Liver (tissue), 7 donors: ENCODE measurements at regions not wholly inside any gene's neighbourhood (a gene's known extent, or its start where the extent isn't known, plus 50 kb on each side); places are given as distances from the start of the nearest gene placed in this dataset.

ENCODE experiments used
- DNase-seq: peaks from one replicate; pipeline ENCODE4 v3.0.0-alpha.2; 2017; ENCODE audit warnings: low spot score
- H3K27ac ChIP-seq, 2 donors: one replicate each; pipeline ENCODE4 v1.7.0; 2013; ENCODE audit warnings: inconsistent platforms in 2 of 2, low read length in 2 of 2, control low read depth in 1 of 2, low read depth in 1 of 2, mild to moderate bottlenecking in 1 of 2
- H3K27me3 ChIP-seq, 4 donors: one replicate each; pipeline versions ENCODE4 v1.6.1 to v1.7.0; 2013; ENCODE audit warnings: low read length in 3 of 4, inconsistent platforms in 1 of 4, mild to moderate bottlenecking in 1 of 4, moderate library complexity in 1 of 4; ENCODE audit not compliant: control insufficient read depth in 4 of 4, insufficient read depth in 4 of 4
- H3K36me3 ChIP-seq, 4 donors: one replicate each; pipeline versions ENCODE4 v1.6.1 to v1.7.0; 2013; ENCODE audit warnings: low read length in 3 of 4, mild to moderate bottlenecking in 3 of 4, low read depth in 1 of 4, moderate library complexity in 1 of 4; ENCODE audit not compliant: control insufficient read depth in 4 of 4, insufficient read depth in 3 of 4
- H3K4me1 ChIP-seq, 4 donors: one replicate each; pipeline versions ENCODE4 v1.6.1 to v1.7.0; 2013; ENCODE audit warnings: low read length in 3 of 4, mild to moderate bottlenecking in 3 of 4, moderate library complexity in 1 of 4; ENCODE audit not compliant: control insufficient read depth in 4 of 4, insufficient read depth in 4 of 4
- H3K4me3 ChIP-seq, 3 donors: one replicate each; pipeline versions ENCODE4 v1.6.1 to v1.7.0; 2013; ENCODE audit warnings: low read length in 3 of 3, control low read depth in 1 of 3, low read depth in 1 of 3, mild to moderate bottlenecking in 1 of 3
- H3K9ac ChIP-seq, 2 donors: one replicate each; pipeline ENCODE4 v1.7.0; 2013; ENCODE audit warnings: low read length in 2 of 2, mild to moderate bottlenecking in 2 of 2, moderate library complexity in 2 of 2, control low read depth in 1 of 2, low read depth in 1 of 2
- H3K9me3 ChIP-seq, 4 donors: one replicate each; pipeline versions ENCODE4 v1.6.1 to v1.7.0; 2013; ENCODE audit warnings: low read length in 3 of 4; ENCODE audit not compliant: control insufficient read depth in 4 of 4
- ATF3 ChIP-seq: IDR thresholded peaks from 2 replicates; pipeline ENCODE4 v1.6.1; 2016; ENCODE audit warnings: antibody characterized with exemption
- EGR1 ChIP-seq, 2 donors: IDR thresholded peaks; 2 replicates each; pipeline ENCODE4 v1.6.1; 2016 to 2018; ENCODE audit warnings: antibody characterized with exemption in 2 of 2, low read depth in 2 of 2
- GABPA ChIP-seq, 2 donors: IDR thresholded peaks in 1 of 2; conservative IDR thresholded peaks in 1 of 2; 2 replicates each; pipeline ENCODE4 v1.6.1; 2016; ENCODE audit warnings: antibody characterized with exemption in 2 of 2, mild to moderate bottlenecking in 1 of 2, moderate library complexity in 1 of 2
- HNF4A ChIP-seq, 2 donors: conservative IDR thresholded peaks; 2 replicates each; pipeline ENCODE4 v1.6.1; 2016; ENCODE audit warnings: antibody characterized with exemption in 2 of 2, mild to moderate bottlenecking in 2 of 2
- HNF4G ChIP-seq: IDR thresholded peaks from 2 replicates; pipeline ENCODE4 v1.6.1; 2016; ENCODE audit warnings: antibody characterized with exemption
- MAX ChIP-seq: IDR thresholded peaks from 2 replicates; pipeline ENCODE4 v1.6.1; 2016; ENCODE audit warnings: antibody characterized with exemption
- NR2F2 ChIP-seq: IDR thresholded peaks from 2 replicates; pipeline ENCODE4 v1.6.1; 2016; ENCODE audit warnings: antibody characterized with exemption
- RAD21 ChIP-seq, 2 donors: IDR thresholded peaks; 2 replicates each; pipeline ENCODE4 v1.6.1; 2016; ENCODE audit warnings: antibody characterized with exemption in 2 of 2, mild to moderate bottlenecking in 2 of 2
- REST ChIP-seq: IDR thresholded peaks from 2 replicates; pipeline ENCODE4 v1.6.1; 2016; ENCODE audit warnings: antibody characterized with exemption, mild to moderate bottlenecking
- RXRA ChIP-seq, 2 donors: IDR thresholded peaks; 2 replicates each; pipeline ENCODE4 v1.6.1; 2017 to 2018; ENCODE audit warnings: antibody characterized with exemption in 2 of 2, mild to moderate bottlenecking in 1 of 2
- WGBS: extraction: QIAGEN DNeasy Blood & Tissue Kit; methylation state at CpG from one replicate; pipeline ENCODE4 v1.1.7; 2013; 5-methylcytosine and 5-hydroxymethylcytosine counted together
- donor health status: healthy.
- donor health status: healthy.
- donor health status: healthy.
- donor health status: healthy.

DNA sequence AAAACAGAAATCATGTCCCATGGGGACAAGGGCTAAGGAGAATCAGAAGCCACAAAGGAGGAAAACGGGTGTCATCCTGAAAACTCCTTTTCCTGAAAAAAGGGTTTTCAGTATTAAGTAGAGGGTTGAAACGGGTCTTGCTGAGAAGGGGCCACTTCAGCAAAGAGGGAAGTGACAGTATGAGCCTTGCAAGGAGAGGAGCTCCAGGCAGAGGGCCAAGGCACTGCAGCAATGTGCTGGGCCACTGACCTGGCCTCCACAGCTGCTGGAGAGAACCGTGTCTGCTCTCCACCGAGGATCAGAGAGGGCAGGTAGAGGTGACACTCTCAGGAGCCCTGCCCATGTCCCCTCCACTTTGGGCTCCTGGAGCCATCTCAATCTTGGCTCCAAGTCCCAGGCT is 103.3 kb downstream of the NCOR2 start:
- H3K4me3 ChIP-seq: no peak overlapping the region
- no peak overlapping the region for H3K27ac ChIP-seq
- 70% methylated on average over 4 of the region's 4 CpGs for WGBS
- no peak for DNase-seq
- no peaks in the 10 kb centered on the region for H3K27me3 ChIP-seq
- no peak overlapping the region for H3K9ac ChIP-seq
- TF ChIP-seq EGR1 (IDR thresholded peaks at IDR 0.05; ENCODE audit: low read depth in 2 of 2): no peak
- H3K9me3 ChIP-seq: peaks cover 0 to 1% (median 0%) of the 10 kb centered on the region in 4 donors
- peaks cover 0 to 45% (median 4%) of the 10 kb centered on the region in 4 donors for H3K36me3 ChIP-seq
- peaks cover 0 to 4% (median 0%) of the 10 kb centered on the region in 4 donors for H3K4me1 ChIP-seq

DNA sequence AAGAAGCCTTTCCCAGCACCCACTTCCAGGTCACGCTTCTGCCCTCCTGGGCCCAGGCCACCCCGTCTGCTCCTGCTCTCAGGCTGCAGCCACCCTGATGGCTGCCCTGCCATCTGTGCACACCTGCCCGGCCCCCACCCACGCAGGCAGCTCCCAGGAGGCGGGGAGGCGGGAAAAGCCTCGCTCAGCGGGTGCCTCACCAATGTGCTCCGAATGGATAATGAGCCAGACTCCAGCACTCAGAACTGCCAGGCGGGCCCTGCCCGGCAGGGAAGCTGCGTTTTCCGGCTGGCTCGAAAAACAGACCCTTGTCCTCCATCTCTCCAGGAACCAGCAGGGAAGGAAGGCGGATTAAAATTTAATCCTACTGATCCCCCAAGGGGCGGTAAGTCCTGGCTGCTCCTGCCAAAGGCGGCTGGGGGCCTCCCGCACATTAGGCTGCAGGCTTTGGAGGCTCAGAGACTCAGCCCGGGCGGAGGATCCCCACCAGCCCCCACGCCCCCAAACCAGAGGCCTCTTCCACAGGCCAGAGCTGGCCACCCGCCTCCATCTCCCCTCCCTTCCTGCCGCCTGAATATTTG is 104.0 kb downstream of the NCOR2 start:
- Histone ChIP-seq H3K9ac (no peak overlapping the region), H3K36me3 (peaks cover 0 to 44% (median 4%) of the 10 kb centered on the region in 4 donors), H3K4me1 (peaks cover 0 to 4% (median 0%) of the 10 kb centered on the region in 4 donors), H3K27me3 (no peaks in the 10 kb centered on the region), H3K9me3 (no peaks in the 10 kb centered on the region), H3K27ac (no peak overlapping the region), H3K4me3 (no peak overlapping the region)
- WGBS: 93% methylated on average over 23 of the region's 23 CpGs
- TF ChIP-seq RAD21 (IDR thresholded peaks at IDR 0.05): no peak
- TF ChIP-seq ATF3: no peak
- no peak for TF ChIP-seq MAX
- no peak for TF ChIP-seq HNF4G
- no peak for TF ChIP-seq RXRA (IDR thresholded peaks at IDR 0.05)
- TF ChIP-seq GABPA (IDR thresholded peaks at IDR 0.05 in 1 of 2, conservative IDR thresholded peaks at IDR 0.05 in 1 of 2): no peak
- TF ChIP-seq REST: no peak
- TF ChIP-seq NR2F2: no peak
- DNase-seq: no peak

DNA sequence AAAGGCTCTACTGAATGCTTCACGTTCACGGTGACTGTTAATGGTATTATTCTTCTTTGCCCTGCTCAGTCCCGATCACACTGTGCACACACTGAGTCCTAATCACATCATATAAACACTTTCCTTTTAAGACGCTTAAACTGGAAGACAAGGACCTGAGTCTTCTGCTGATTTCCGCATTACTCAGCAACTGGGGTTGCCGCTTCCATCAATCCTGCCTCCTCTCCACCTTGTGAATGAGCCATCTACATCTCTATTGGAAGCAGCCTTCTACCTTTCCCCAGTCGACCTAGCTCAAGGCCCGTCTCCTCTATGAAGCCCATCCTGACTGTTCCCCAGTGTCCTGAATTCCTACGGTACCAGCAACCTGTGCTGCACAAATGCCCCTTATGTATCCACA is 104.7 kb downstream of the NCOR2 start:
- no peaks in the 10 kb centered on the region for H3K27me3 ChIP-seq
- H3K36me3 ChIP-seq: peaks cover 0 to 44% (median 4%) of the 10 kb centered on the region in 4 donors
- H3K27ac ChIP-seq: no peak overlapping the region
- H3K9me3 ChIP-seq: no peaks in the 10 kb centered on the region
- no peak overlapping the region for H3K9ac ChIP-seq
- 89% methylated on average over 9 of the region's 9 CpGs for WGBS
- no peak for DNase-seq
- H3K4me3 ChIP-seq: no peak overlapping the region
- TF ChIP-seq MAX (no peak), ATF3 (no peak), HNF4A (conservative IDR thresholded peaks at IDR 0.05) (no peak), GABPA (IDR thresholded peaks at IDR 0.05 in 1 of 2, conservative IDR thresholded peaks at IDR 0.05 in 1 of 2) (no peak), EGR1 (IDR thresholded peaks at IDR 0.05; ENCODE audit: low read depth in 2 of 2) (no peak)
- peaks cover 0 to 4% (median 0%) of the 10 kb centered on the region in 4 donors for H3K4me1 ChIP-seq
